Upper lobe of left lung (tissue), 6 donors: ENCODE measurements at regions not wholly inside any gene's neighbourhood (a gene's known extent, or its start where the extent isn't known, plus 50 kb on each side); places are given as distances from the start of the nearest gene placed in this dataset.
"Not testable (repeated sequence)": the region's sequence is repeated elsewhere in the genome, so short reads cannot be mapped to it uniquely, and the experiment has no call there.

Experiments
- ATAC-seq, 2 donors: fragments of 200-7000 bp; cut with Tn5 transposase; one replicate each; pipeline ENCODE4 v1.9.1; 2022; ENCODE audit warnings: mild to moderate bottlenecking in 2 of 2, moderate library complexity in 2 of 2; ENCODE audit not compliant: low FRiP score in 2 of 2
- DNase-seq, 2 donors: peaks; one replicate each; pipeline ENCODE4 v3.0.0-alpha.2; 2019 to 2020
- H3K27ac ChIP-seq, 4 donors: fragments of 200-600 bp; sonication (generic); one replicate each; pipeline ENCODE4 v1.5.1; 2016 to 2019
- H3K27me3 ChIP-seq, 4 donors: fragments of 200-600 bp; sonication (generic); one replicate each; pipeline ENCODE4 v1.5.1; 2017 to 2019
- H3K36me3 ChIP-seq, 4 donors: fragments of 200-600 bp; sonication (generic); one replicate each; pipeline ENCODE4 v1.5.1; 2016 to 2019
- H3K4me1 ChIP-seq, 4 donors: fragments of 200-600 bp; sonication (generic); one replicate each; pipeline ENCODE4 v1.5.1; 2018 to 2019
- H3K4me3 ChIP-seq, 4 donors: fragments of 200-600 bp; sonication (generic); one replicate each; pipeline ENCODE4 v1.5.1; 2017 to 2019; ENCODE audit warnings: mild to moderate bottlenecking in 2 of 4, moderate library complexity in 1 of 4
- H3K9me3 ChIP-seq, 4 donors: fragments of 200-600 bp; sonication (generic); one replicate each; pipeline ENCODE4 v1.5.1; 2018 to 2019
- CTCF ChIP-seq, 6 experiments: fragments of 450-650 bp in 4 of 6; fragments of 200-600 bp in 2 of 6; sonication (generic) in 2 of 6; IDR thresholded peaks; one replicate each; pipeline ENCODE4 v1.5.1; 2016 to 2019; ENCODE audit warnings: antibody characterized with exemption in 6 of 6
- EP300 ChIP-seq, 4 donors: sonication (generic); formaldehyde crosslinking; IDR thresholded peaks; one replicate each; pipeline ENCODE4 v1.5.1; 2017; ENCODE audit warnings: antibody characterized with exemption in 4 of 4, control low read depth in 2 of 4
- POLR2A ChIP-seq, 4 donors: fragments of 450-650 bp; IDR thresholded peaks; one replicate each; pipeline ENCODE4 v1.5.1; 2016 to 2017; ENCODE audit warnings: antibody characterized with exemption in 4 of 4, mild to moderate bottlenecking in 2 of 4
- POLR2AphosphoS5 ChIP-seq, 2 donors: sonication (generic); formaldehyde crosslinking; IDR thresholded peaks; one replicate each; pipeline ENCODE4 v1.5.1; 2017; ENCODE audit warnings: antibody characterized with exemption in 2 of 2
- WGBS, 2 donors: methylation state at CpG; one replicate each; pipeline ENCODE4 v1.1.5; 2017 to 2018; 5-methylcytosine and 5-hydroxymethylcytosine counted together
- donor health status: DM: no; HTN: no; CAD: no; lungs with moderate emphysema.
- donor health status: DM: no; HTN: yes; CAD: no; lungs with severe emphysema.

- 38 to 52% methylated on average over 3 of the region's 3 CpGs for WGBS, 2 donors
- TF ChIP-seq POLR2AphosphoS5 (IDR thresholded peaks at IDR 0.05): no peak
- no peak for TF ChIP-seq POLR2A (IDR thresholded peaks at IDR 0.05)
- TF ChIP-seq EP300 (IDR thresholded peaks at IDR 0.05): no peak
- no peak for TF ChIP-seq CTCF (IDR thresholded peaks at IDR 0.05)
- no peak for ATAC-seq
- DNase-seq: no peak
- H3K27ac ChIP-seq: no peak overlapping the region
- H3K27me3 ChIP-seq: no peaks in the 10 kb centered on the region
- no peaks in the 10 kb centered on the region for H3K4me1 ChIP-seq
- H3K9me3 ChIP-seq: no peaks in the 10 kb centered on the region
- no peak overlapping the region for H3K4me3 ChIP-seq
- no peaks in the 10 kb centered on the region for H3K36me3 ChIP-seq
Observed at GRCh38 chr2:7627583-7627982, 710.4 kb downstream of the RNF144A start.

GRCh38 chr2:7632420-7632819 is 715.2 kb downstream of the RNF144A start:
- Histone ChIP-seq H3K4me3 (no peak overlapping the region), H3K36me3 (no peaks in the 10 kb centered on the region), H3K4me1 (no peaks in the 10 kb centered on the region), H3K27ac (no peak overlapping the region), H3K9me3 (no peaks in the 10 kb centered on the region), H3K27me3 (no peaks in the 10 kb centered on the region)
- ATAC-seq: no peak
- DNase-seq: no peak
- TF ChIP-seq POLR2A (IDR thresholded peaks at IDR 0.05) (no peak), POLR2AphosphoS5 (IDR thresholded peaks at IDR 0.05) (no peak), CTCF (IDR thresholded peaks at IDR 0.05) (no peak), EP300 (IDR thresholded peaks at IDR 0.05) (no peak)
- WGBS, 2 donors: 83 to 96% methylated on average over 4 of the region's 4 CpGs

- H3K27me3 ChIP-seq: no peaks in the 10 kb centered on the region
- no peak for ATAC-seq
- H3K4me1 ChIP-seq: no peaks in the 10 kb centered on the region
- TF ChIP-seq EP300 (IDR thresholded peaks at IDR 0.05) (no peak), POLR2AphosphoS5 (IDR thresholded peaks at IDR 0.05) (no peak), POLR2A (IDR thresholded peaks at IDR 0.05) (no peak), CTCF (IDR thresholded peaks at IDR 0.05) (no peak)
- H3K27ac ChIP-seq: no peak overlapping the region
- 49 to 57% methylated on average over 4 to 7 of the region's 7 CpGs for WGBS, 2 donors
- H3K4me3 ChIP-seq: no peak overlapping the region
- no peaks in the 10 kb centered on the region for H3K9me3 ChIP-seq
- no peaks in the 10 kb centered on the region for H3K36me3 ChIP-seq
- no peak for DNase-seq
Observed at GRCh38 chr2:7633566-7634153, 716.4 kb downstream of the RNF144A start.

- H3K27me3 ChIP-seq: no peaks in the 10 kb centered on the region
- no peaks in the 10 kb centered on the region for H3K4me1 ChIP-seq
- 77 to 80% methylated on average over 7 of the region's 7 CpGs for WGBS, 2 donors
- H3K9me3 ChIP-seq: no peaks in the 10 kb centered on the region
- ATAC-seq (no peak), DNase-seq (no peak)
- H3K36me3 ChIP-seq: no peaks in the 10 kb centered on the region
- H3K27ac ChIP-seq: no peak overlapping the region
- TF ChIP-seq POLR2A (IDR thresholded peaks at IDR 0.05) (no peak), EP300 (IDR thresholded peaks at IDR 0.05) (no peak), CTCF (IDR thresholded peaks at IDR 0.05) (no peak), POLR2AphosphoS5 (IDR thresholded peaks at IDR 0.05) (no peak)
- no peak overlapping the region for H3K4me3 ChIP-seq
Observed at GRCh38 chr2:7634409-7634808, 717.2 kb downstream of the RNF144A start.

- H3K4me3 ChIP-seq: no peak overlapping the region
- ATAC-seq (peak; percentile 10 to 77), DNase-seq (peak in 1 of 2 donors; percentile 21)
- H3K9me3 ChIP-seq: peaks cover 3 to 14% (median 6%) of the 10 kb centered on the region in 4 donors
- TF ChIP-seq POLR2AphosphoS5 (IDR thresholded peaks at IDR 0.05): no peak
- no peak for TF ChIP-seq CTCF (IDR thresholded peaks at IDR 0.05)
- TF ChIP-seq POLR2A (IDR thresholded peaks at IDR 0.05): no peak
- no peak for TF ChIP-seq EP300 (IDR thresholded peaks at IDR 0.05)
- H3K4me1 ChIP-seq: peaks cover 0 to 5% (median 0%) of the 10 kb centered on the region in 4 donors
- no peaks in the 10 kb centered on the region for H3K36me3 ChIP-seq
- no peaks in the 10 kb centered on the region for H3K27me3 ChIP-seq
- WGBS, 2 donors: 72 to 87% methylated on average over 1 of the region's 1 CpG
- no peak overlapping the region for H3K27ac ChIP-seq
Observed at GRCh38 chr2:7639476-7639875, 722.3 kb downstream of the RNF144A start.

- WGBS, 2 donors: 92 to 94% methylated on average over 3 of the region's 3 CpGs
- not testable (repeated sequence) for H3K27ac ChIP-seq, H3K4me1 ChIP-seq, H3K4me3 ChIP-seq, DNase-seq, H3K36me3 ChIP-seq, H3K27me3 ChIP-seq, ATAC-seq
- H3K9me3 ChIP-seq: peaks cover 3 to 14% (median 6%) of the 10 kb centered on the region in 4 donors
Observed at GRCh38 chr2:7641272-7641671, 724.1 kb downstream of the RNF144A start.
